GM19239 (cell line): ENCODE measurements at regions not wholly inside any gene's neighbourhood (a gene's known extent, or its start where the extent isn't known, plus 50 kb on each side); places are given as distances from the start of the nearest gene placed in this dataset.

Source experiments
- DNase-seq: peaks from one replicate; pipeline ENCODE4 v3.0.0; 2011; ENCODE audit warnings: low spot score; ENCODE audit not compliant: insufficient read length
- FAIRE-seq: peaks from 2 replicates; lab custom pipeline; 2011; peaks lifted over from hg19 to GRCh38; lab: Jason Lieb, UNC

DNA sequence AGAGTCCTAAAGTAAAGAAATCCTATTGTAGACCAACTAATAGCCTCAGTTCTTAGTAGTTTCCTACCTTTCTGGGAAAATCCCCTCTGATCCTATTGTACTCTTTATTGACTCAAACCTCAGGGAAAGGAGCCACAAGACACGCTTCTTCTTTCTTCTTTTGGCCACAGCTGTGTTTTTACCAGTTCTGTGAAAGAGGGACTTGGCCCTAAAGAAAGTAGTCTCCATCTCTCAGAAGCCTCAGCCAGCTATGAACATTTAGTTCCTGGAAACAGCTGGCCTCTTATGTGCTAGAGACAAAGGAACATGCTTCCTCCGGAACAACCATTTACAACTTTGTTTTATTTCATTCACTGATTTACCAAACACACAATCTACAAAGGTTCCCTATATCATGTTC, 66.1 kb upstream of the ARID2 start:
- no peak for DNase-seq
- no peak for FAIRE-seq

DNA sequence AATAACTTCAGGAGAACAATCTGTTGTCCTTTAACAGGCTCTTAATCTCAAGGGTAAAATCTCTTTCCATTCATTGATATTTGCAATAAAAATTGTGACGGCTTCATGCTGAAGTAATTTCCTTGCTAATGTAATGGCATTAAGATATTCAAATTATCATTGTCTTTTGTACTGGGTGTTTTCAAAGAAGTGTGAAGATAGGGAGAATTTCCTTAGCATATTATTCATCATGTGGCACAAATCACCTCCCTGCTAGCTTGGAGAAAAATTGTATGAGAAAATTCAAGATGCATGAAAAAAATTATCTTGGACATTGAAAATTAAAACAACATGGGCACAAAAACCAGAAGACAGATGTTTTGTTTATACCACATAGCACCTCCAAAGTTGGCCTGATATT, 63.6 kb upstream of the ARID2 start:
- no peak for FAIRE-seq

DNA sequence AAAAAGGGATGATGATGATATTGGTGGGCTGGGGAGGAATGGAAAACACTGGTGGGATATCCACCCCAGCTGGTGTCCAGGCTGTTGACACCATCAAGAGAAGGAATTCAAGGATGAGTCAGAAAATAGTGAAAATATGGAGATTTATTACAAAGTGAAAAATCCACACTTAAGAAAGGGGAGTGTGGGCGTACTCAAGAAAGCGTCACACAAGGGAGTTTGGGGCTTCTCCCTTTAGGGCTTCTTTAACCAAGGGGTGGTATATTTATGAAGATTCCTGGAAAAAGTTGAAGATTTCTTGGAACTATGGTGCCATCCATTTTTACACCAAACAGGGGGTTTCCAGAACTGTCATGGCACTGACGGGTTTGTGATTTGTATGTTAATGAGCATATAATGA, 63.1 kb upstream of the ARID2 start:
- FAIRE-seq (no peak), DNase-seq (no peak)

More for the DNA sequence above, 63.6 kb upstream of the ARID2 start:
- no peak for DNase-seq

DNA sequence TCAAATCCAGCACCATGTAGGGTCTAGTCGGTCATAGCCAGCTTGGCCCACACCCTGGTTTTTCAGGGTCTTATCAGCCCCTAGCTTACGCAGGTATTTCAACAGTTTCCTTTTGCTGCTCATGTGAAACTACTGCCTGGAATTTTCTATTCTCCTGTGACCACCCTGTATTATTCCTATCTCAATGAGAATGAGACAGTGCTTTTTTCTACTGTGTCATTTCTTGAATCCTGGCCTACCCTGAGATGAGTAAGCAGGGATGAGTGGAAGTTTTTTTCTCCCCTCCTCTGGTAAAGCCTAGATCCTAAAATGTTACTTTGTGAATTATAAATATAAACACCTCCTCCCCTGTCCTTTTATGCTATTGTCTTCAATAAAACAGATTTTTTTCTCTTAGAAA, 62.7 kb upstream of the ARID2 start:
- FAIRE-seq (no peak), DNase-seq (no peak)

DNA sequence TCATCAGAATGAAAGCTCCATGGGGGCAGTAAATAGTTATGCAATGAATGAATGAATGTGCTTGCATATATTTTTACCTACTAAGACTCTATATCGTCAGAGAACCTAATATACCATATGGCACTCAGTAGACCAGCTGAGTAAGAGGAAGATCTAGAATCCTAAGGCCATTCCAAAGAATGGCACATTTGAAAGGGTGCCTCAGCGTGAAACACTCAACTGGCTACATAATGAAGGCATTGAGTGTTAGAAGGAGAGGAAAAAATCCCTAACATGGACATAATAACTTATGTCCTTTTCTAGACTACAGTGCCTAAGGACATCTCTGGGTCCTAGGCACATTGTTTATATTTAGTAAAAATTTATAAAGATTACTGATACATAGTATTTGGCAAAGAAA, 61.7 kb upstream of the ARID2 start:
- DNase-seq: no peak
- FAIRE-seq: no peak

DNA sequence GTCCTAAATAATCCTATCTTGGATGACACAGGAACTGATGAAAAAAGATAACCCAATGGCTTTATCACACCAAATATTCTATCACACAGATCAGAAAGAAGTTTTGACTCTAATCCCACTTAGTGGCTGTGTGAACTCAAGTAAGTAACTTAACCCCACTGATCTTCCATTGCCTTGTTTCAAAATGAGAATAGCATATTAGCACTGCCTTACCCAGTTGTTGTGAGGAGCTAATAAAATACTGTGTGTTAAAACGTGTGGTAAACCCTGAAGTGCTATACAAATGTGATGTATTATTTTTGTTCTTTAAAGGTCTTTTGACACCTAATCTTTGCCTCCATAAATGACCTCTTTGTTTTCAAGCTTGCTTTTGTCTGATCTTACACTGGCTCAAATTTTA, 60.9 kb upstream of the ARID2 start:
- FAIRE-seq (no peak), DNase-seq (no peak)

DNA sequence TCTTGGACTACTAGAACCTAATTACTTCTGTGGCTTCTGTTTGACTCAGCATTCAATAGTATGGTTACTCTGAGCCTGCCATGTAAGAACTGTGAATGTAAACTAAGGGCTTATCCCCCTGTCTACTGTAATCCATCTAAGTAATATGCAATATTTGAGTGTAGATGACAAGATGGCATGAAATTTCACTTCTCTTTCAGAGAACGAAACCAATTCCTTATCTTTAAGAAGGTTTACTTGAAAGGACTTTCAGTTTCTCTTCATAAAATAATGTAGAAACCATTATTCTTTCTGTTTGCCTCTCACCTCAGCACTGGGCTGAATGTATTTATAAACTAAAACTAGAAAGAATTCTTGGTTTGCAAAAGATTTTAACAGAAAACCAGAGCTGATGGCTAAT, 60.4 kb upstream of the ARID2 start:
- FAIRE-seq (peak; percentile 79), DNase-seq (peak; percentile 12)

DNA sequence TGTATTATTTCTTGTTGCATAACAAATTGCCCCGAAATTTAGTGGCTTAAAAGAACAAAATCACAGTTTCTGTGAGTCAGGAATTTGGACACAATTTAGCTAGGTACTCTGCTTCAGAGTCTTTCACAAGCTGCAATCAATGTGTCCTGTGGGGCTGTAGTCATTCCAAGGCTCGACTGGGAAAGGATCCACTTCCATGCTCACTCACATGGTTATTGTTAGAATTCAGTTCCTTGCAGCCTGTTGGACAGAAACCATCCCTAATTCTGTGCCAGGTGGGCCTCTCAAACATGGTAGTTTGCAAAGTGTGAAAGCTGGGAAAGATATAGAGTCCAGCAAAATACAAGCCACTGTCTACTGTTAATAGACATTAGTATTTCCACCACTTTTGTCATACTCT, 59.7 kb upstream of the ARID2 start:
- peak; percentile 63 for FAIRE-seq
- no peak for DNase-seq

DNA sequence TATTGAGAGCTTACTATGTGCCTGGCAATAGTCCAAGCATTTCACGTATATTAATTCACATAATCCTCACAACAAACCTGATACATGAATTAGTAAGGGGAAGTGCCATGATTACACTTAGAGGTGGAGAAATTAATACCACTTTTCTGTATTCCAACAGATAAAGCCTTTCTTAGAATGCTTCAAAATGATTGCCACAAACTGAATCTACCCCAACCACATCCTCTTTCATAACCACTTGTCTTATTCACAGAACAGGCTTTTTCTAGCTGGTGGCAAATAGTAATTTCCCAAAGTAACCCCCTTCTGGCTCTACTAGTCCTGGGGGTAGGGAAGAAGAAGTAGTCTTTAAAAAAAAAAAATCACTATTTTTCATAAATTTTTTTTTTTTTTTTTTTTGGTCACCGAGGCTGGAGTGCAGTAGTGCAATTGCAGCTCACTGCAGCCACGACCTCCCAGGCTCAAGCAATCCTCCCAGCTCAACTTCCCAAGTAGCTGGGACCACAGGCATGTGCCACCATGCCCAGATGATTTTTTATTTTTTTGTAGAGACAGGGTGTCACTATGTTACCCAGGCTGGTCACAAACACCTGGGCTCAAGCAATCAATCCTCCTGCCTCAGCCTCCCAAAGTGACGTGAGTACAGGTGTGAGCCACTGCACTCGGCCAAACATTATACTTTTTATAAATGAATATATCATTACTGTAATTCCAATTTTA, 59.0 kb upstream of the ARID2 start:
- peak; percentile 96 for FAIRE-seq
- DNase-seq: peak; percentile 19

DNA sequence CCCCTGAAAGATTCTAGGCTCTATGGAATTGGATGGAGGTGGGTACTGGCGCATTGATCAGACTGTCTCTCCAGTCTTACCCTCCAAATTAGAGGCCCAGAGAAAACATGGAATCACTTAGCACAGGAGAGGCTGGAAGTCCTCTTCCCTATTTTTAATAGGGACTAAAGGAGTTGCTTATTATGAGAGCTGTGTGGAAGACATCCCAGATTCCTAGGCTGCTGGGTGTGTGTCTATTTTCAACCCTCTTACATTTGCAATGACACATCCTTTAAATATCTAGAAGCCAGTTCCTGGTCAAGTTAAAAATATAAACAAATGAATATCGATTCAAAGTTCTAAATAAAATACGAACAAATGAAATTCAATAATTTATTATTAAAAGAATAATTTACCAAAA, 58.3 kb upstream of the ARID2 start:
- FAIRE-seq: no peak
- DNase-seq: no peak

DNA sequence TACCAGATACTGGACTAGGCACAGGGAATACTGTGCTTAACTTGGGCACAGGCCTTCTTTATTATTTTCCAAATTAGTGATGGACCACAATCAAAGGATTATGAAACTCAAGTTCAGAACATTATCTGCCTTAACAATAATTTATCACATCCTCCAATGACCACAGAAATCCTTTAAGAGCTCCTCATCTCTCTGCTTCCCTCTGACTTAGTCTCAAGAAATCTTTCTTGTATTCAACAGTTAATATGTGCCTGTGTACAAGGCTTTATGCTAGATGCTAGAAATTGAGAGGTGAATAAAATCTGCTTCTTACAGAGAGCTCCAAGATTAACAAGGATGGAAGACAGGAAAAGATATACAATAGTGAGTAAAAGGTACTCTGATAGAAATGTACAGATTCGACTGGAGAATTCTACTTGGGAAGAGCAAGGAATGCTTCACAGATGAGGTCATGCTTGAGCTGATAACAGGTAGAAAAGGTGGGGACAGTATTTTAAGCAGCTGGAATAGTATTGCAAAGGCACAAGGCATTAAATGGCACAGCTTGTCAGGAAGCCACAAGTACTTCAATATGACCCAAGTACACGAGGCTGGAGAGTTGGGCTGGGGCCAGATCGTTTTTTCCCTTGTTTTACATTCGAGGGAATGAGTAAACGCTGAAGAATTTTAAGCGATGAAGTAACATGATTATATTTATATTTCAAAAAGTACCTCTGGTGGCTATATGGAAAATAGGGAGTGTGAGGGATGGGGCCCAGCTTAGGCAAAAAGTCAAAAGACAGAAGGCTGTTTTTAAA, 55.1 kb upstream of the ARID2 start:
- peak; percentile 4 for FAIRE-seq
- no peak for DNase-seq

DNA sequence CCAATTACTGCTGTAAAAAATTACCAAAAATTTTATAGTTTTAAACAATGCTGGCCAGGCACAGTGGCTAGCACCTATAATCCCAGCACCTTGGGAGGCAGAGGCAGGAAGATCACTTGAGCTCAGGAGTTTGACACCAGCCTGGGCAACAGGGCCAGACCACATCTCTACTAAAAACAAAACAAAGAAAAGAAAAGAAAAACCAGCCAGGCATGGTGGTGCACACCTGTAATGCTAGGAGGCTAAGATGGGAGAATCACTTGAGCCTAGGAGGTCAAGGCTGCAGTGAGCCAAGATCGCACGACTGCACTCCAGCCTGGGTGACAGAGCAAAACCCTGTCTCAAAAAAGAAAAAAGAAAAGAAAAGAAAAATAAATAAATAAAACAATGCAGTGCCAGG, 54.0 kb upstream of the ARID2 start:
- DNase-seq (no peak), FAIRE-seq (no peak)
